Heart left ventricle (tissue), 16 donors: ENCODE measurements at regions not wholly inside any gene's neighbourhood (a gene's known extent, or its start where the extent isn't known, plus 50 kb on each side); places are given as distances from the start of the nearest gene placed in this dataset.

Source experiments
- ATAC-seq, 4 donors: fragments of 200-7000 bp; cut with Tn5 transposase; one replicate each; pipeline ENCODE4 v1.9.1; 2020 to 2022; ENCODE audit warnings: moderate library complexity in 4 of 4, mild to moderate bottlenecking in 3 of 4, moderate number of reproducible peaks in 1 of 4
- DNase-seq, 5 donors: peaks; one replicate each; pipeline ENCODE4 v3.0.0-alpha.2; 2020
- H3K27ac ChIP-seq, 12 donors: fragments of 200-600 bp; sonication (generic) in 4 of 12; one replicate each; pipeline versions ENCODE4 v1.5.0 to v1.8.0; 2016 to 2022; ENCODE audit warnings: mild to moderate bottlenecking in 2 of 12
- H3K27me3 ChIP-seq, 9 donors: fragments of 200-600 bp; sonication (generic) in 2 of 9; one replicate each; pipeline versions ENCODE4 v1.5.1 to v1.8.0; 2016 to 2022; ENCODE audit warnings: mild to moderate bottlenecking in 3 of 9
- H3K36me3 ChIP-seq, 9 donors: fragments of 200-600 bp; sonication (generic) in 2 of 9; one replicate each; pipeline versions ENCODE4 v1.5.0 to v1.8.0; 2018 to 2022; ENCODE audit warnings: mild to moderate bottlenecking in 2 of 9
- H3K4me1 ChIP-seq, 12 donors: fragments of 200-600 bp; sonication (generic) in 4 of 12; one replicate each; pipeline versions ENCODE4 v1.5.0 to v1.8.0; 2016 to 2022; ENCODE audit warnings: mild to moderate bottlenecking in 3 of 12
- H3K4me3 ChIP-seq, 12 donors: fragments of 200-600 bp; sonication (generic) in 4 of 12; one replicate each; pipeline versions ENCODE4 v1.5.0 to v1.8.0; 2017 to 2022; ENCODE audit warnings: mild to moderate bottlenecking in 9 of 12, moderate library complexity in 4 of 12
- H3K9me3 ChIP-seq, 12 donors: fragments of 200-600 bp; sonication (generic) in 4 of 12; one replicate each; pipeline versions ENCODE4 v1.5.0 to v1.8.0; 2016 to 2022; ENCODE audit warnings: mild to moderate bottlenecking in 1 of 12
- CTCF ChIP-seq, 12 donors: fragments of 200-600 bp; sonication (generic) in 4 of 12; IDR thresholded peaks; one replicate each; pipeline versions ENCODE4 v1.5.0 to v1.8.0; 2018 to 2022; ENCODE audit warnings: antibody characterized with exemption in 12 of 12, mild to moderate bottlenecking in 5 of 12
- POLR2A ChIP-seq, 2 donors: fragments of 450-650 bp; IDR thresholded peaks; one replicate each; pipeline ENCODE4 v1.6.1; 2017; ENCODE audit warnings: antibody characterized with exemption in 2 of 2, mild to moderate bottlenecking in 2 of 2, moderate library complexity in 2 of 2
- WGBS, 4 donors: extraction: QIAGEN DNeasy Blood & Tissue Kit in 2 of 4; methylation state at CpG; one replicate each; pipeline versions ENCODE4 v1.1.5 to v1.1.7; 2013 to 2018; 5-methylcytosine and 5-hydroxymethylcytosine counted together
- intact Hi-C, 10 donors: fragments of 100-400 bp; cut with DNase I; formaldehyde crosslinking; loops; one replicate each; pipeline versions ENCODE4 v1.11.1 to v1.14.2; 2022
- donor health status: ischemic (EF 13 %, LVEDD 7.1; RV severe dilation, severe dysfunction).
- donor health status: healthy with polysubstance abuse.
- donor health status: DM: no; HTN: yes; CAD: no.
- donor health status: DM: no; HTN: no; CAD: no.
- donor health status: ischemic (EF 25% LVEDD 6.9; RV normal size, moderate dysfunction).
- donor health status: ischemic (EF 25% LVEDD 5.7; RV mildly dilated, moderate dysfunction).
- donor health status: healthy.
- donor health status: DM: yes; HTN: yes; CAD: no.
- donor health status: ischemic (EF 35%, LVEDD 5.7; RV mildly dilated, moderate dysfunction).
- donor health status: nonischemic (EF 11% LVEDD 7.7; RV severe dilation, severe dysfunction).
- donor health status: DM: yes; HTN: yes; CAD: no.
- donor health status: PGD.
- donor health status: ischemic (EF 29% LVEDD 5.4; RV normal size, mild dysfunction).
- donor health status: nonischemic (EF 23%, LVEDD 6.1; RV moderate dilation, normal function).

- Histone ChIP-seq H3K36me3 (no peaks in the 10 kb centered on the region), H3K4me3 (no peak overlapping the region), H3K27ac (no peak overlapping the region), H3K27me3 (peaks cover 0 to 4% (median 0%) of the 10 kb centered on the region in 9 donors), H3K4me1 (no peaks in the 10 kb centered on the region), H3K9me3 (no peaks in the 10 kb centered on the region)
- 77 to 89% (median 82%) methylated on average over 12 to 13 of the region's 13 CpGs for WGBS, 4 donors
- ATAC-seq (no peak), DNase-seq (no peak)
- intact Hi-C loops, result loop anchor here in 1 of 10 donors (10.0 kb wide), 1 partner anchor 588 kb away; no protein-coding TSS in a partner anchor
- TF ChIP-seq POLR2A (IDR thresholded peaks at IDR 0.05) (no peak), CTCF (IDR thresholded peaks at IDR 0.05) (no peak)
Observed at GRCh38 chr1:29786791-29787732, 550.7 kb downstream of the PTPRU start.

GRCh38 chr1:29786195-29786594, 549.9 kb downstream of the PTPRU start:
- peaks cover 0 to 5% (median 0%) of the 10 kb centered on the region in 9 donors for H3K27me3 ChIP-seq
- WGBS, 4 donors, result 81 to 91% (median 82%) methylated on average over 4 of the region's 4 CpGs
- intact Hi-C loops, result loop anchor here in 1 of 10 donors (10.0 kb wide), 1 partner anchor 589 kb away; no protein-coding TSS in a partner anchor
- H3K27ac ChIP-seq, result no peak overlapping the region
- H3K9me3 ChIP-seq, result no peaks in the 10 kb centered on the region
- no peak overlapping the region for H3K4me3 ChIP-seq
- TF ChIP-seq POLR2A (IDR thresholded peaks at IDR 0.05) (no peak), CTCF (IDR thresholded peaks at IDR 0.05) (no peak)
- DNase-seq (no peak), ATAC-seq (no peak)
- H3K36me3 ChIP-seq, result no peaks in the 10 kb centered on the region
- H3K4me1 ChIP-seq, result no peaks in the 10 kb centered on the region

- H3K9me3 ChIP-seq, result no peaks in the 10 kb centered on the region
- no peaks in the 10 kb centered on the region for H3K36me3 ChIP-seq
- intact Hi-C loops, result loop anchor here in 1 of 10 donors (10.0 kb wide), 1 partner anchor 589 kb away; no protein-coding TSS in a partner anchor
- 85 to 97% (median 89%) methylated on average over 5 of the region's 5 CpGs for WGBS, 4 donors
- peaks cover 0 to 7% (median 0%) of the 10 kb centered on the region in 9 donors for H3K27me3 ChIP-seq
- H3K4me1 ChIP-seq, result no peaks in the 10 kb centered on the region
- ATAC-seq (no peak), DNase-seq (no peak)
- no peak overlapping the region for H3K27ac ChIP-seq
- no peak for TF ChIP-seq CTCF (IDR thresholded peaks at IDR 0.05)
- no peak for TF ChIP-seq POLR2A (IDR thresholded peaks at IDR 0.05)
- no peak overlapping the region for H3K4me3 ChIP-seq
Observed at GRCh38 chr1:29785554-29785953, 549.2 kb downstream of the PTPRU start.

GRCh38 chr1:29785137-29785527, 548.8 kb downstream of the PTPRU start:
- 60 to 72% (median 66%) methylated on average over 7 of the region's 7 CpGs for WGBS, 4 donors
- no peaks in the 10 kb centered on the region for H3K9me3 ChIP-seq
- TF ChIP-seq CTCF (IDR thresholded peaks at IDR 0.05), result no peak
- TF ChIP-seq POLR2A (IDR thresholded peaks at IDR 0.05), result no peak
- peaks cover 0 to 11% (median 0%) of the 10 kb centered on the region in 9 donors for H3K27me3 ChIP-seq
- no peaks in the 10 kb centered on the region for H3K4me1 ChIP-seq
- ATAC-seq, result no peak
- intact Hi-C loops, result loop anchor here in 1 of 10 donors (10.0 kb wide), 1 partner anchor 590 kb away; no protein-coding TSS in a partner anchor
- H3K27ac ChIP-seq, result no peak overlapping the region
- no peak for DNase-seq
- H3K4me3 ChIP-seq, result no peak overlapping the region
- no peaks in the 10 kb centered on the region for H3K36me3 ChIP-seq
